ENCODE measurements at regions not wholly inside any gene's neighbourhood (a gene's known extent, or its start where the extent isn't known, plus 50 kb on each side); places are given as distances from the start of the nearest gene placed in this dataset.

- TF ChIP-seq POLR2A (IDR thresholded peaks at IDR 0.05): no peak
- TF ChIP-seq CTCF (IDR thresholded peaks at IDR 0.05): no peak
- TF ChIP-seq POLR2AphosphoS5 (IDR thresholded peaks at IDR 0.05): no peak
Measured at GRCh38 chr13:85170372-85170771, 628.8 kb downstream of the SLITRK6 start.
